ENCODE measurements at regions not wholly inside any gene's neighbourhood (a gene's known extent, or its start where the extent isn't known, plus 50 kb on each side); places are given as distances from the start of the nearest gene placed in this dataset.
"Not testable (repeated sequence)": the region's sequence is repeated elsewhere in the genome, so short reads cannot be mapped to it uniquely, and the experiment has no call there.

- Histone ChIP-seq H2AFZ (ENCODE audit: low read length) (no peak overlapping the region), H3K4me2 (ENCODE audit: low read depth, low read length) (peak overlapping the region; percentile 20; the same call in 1 of the 2 replicates), H3F3A (ENCODE audit: insufficient read depth, low read length) (no peaks in the 10 kb centered on the region), H3K27ac (ENCODE audit: low read length) (no peak overlapping the region), H3K79me2 (ENCODE audit: low read length) (no peaks in the 10 kb centered on the region), H3K4me3 (ENCODE audit: low read length) (no peak overlapping the region), H3K9me3 (replicated peaks; ENCODE audit: insufficient read depth, low read length) (no peaks in the 10 kb centered on the region), H3K27me3 (replicated peaks; ENCODE audit: insufficient read depth, low read length) (no peaks in the 10 kb centered on the region), H3K9me2 (replicated peaks; ENCODE audit: insufficient read depth, low read length) (no peaks in the 10 kb centered on the region), H4K20me1 (ENCODE audit: insufficient read depth, low read length) (no peaks in the 10 kb centered on the region), H3K9ac (ENCODE audit: low read length) (no peak overlapping the region), H3K36me3 (replicated peaks; ENCODE audit: insufficient read depth, low read length) (no peaks in the 10 kb centered on the region), H3K4me1 (ENCODE audit: low read length) (peaks cover 14% of the 10 kb centered on the region)
- DNase-seq: peak; percentile 41
- no peak for TF ChIP-seq EZH2 (optimal IDR thresholded peaks at IDR 0.05; ENCODE audit: low read depth, low read length)
- TF ChIP-seq CTCF (IDR thresholded peaks at IDR 0.05; ENCODE audit: low read length): no peak
- no peak for TF ChIP-seq EZH2phosphoT487 (IDR thresholded peaks at IDR 0.05; ENCODE audit: low read length)
These were observed 1075.6 kb upstream of the GJE1 start for GRCh38 chr6:141056945-141057625.

GRCh38 chr6:141050471-141050870, 1082.3 kb upstream of the GJE1 start:
- H3K4me2 ChIP-seq (ENCODE audit: low read depth, low read length): no peak overlapping the region
- H3K4me3 ChIP-seq (ENCODE audit: low read length): no peak overlapping the region
- no peaks in the 10 kb centered on the region for H4K20me1 ChIP-seq (ENCODE audit: insufficient read depth, low read length)
- no peaks in the 10 kb centered on the region for H3F3A ChIP-seq (ENCODE audit: insufficient read depth, low read length)
- no peak for DNase-seq
- H3K36me3 ChIP-seq (replicated peaks; ENCODE audit: insufficient read depth, low read length): no peaks in the 10 kb centered on the region
- no peaks in the 10 kb centered on the region for H3K79me2 ChIP-seq (ENCODE audit: low read length)
- H3K9ac ChIP-seq (ENCODE audit: low read length): no peak overlapping the region
- no peaks in the 10 kb centered on the region for H3K9me3 ChIP-seq (replicated peaks; ENCODE audit: insufficient read depth, low read length)
- H2AFZ ChIP-seq (ENCODE audit: low read length): no peak overlapping the region
- TF ChIP-seq EZH2 (optimal IDR thresholded peaks at IDR 0.05; ENCODE audit: low read depth, low read length) (no peak), EZH2phosphoT487 (IDR thresholded peaks at IDR 0.05; ENCODE audit: low read length) (no peak), CTCF (IDR thresholded peaks at IDR 0.05; ENCODE audit: low read length) (no peak)
- no peak overlapping the region for H3K27ac ChIP-seq (ENCODE audit: low read length)
- H3K9me2 ChIP-seq (replicated peaks; ENCODE audit: insufficient read depth, low read length): no peaks in the 10 kb centered on the region
- no peaks in the 10 kb centered on the region for H3K4me1 ChIP-seq (ENCODE audit: low read length)
- H3K27me3 ChIP-seq (replicated peaks; ENCODE audit: insufficient read depth, low read length): no peaks in the 10 kb centered on the region

- Histone ChIP-seq H3K36me3 (replicated peaks; ENCODE audit: insufficient read depth, low read length) (no peaks in the 10 kb centered on the region), H3K27ac (ENCODE audit: low read length) (no peak overlapping the region), H3K9me3 (replicated peaks; ENCODE audit: insufficient read depth, low read length) (no peaks in the 10 kb centered on the region), H3K9ac (ENCODE audit: low read length) (no peak overlapping the region), H3K4me1 (ENCODE audit: low read length) (no peaks in the 10 kb centered on the region), H3K9me2 (replicated peaks; ENCODE audit: insufficient read depth, low read length) (no peaks in the 10 kb centered on the region), H3F3A (ENCODE audit: insufficient read depth, low read length) (no peaks in the 10 kb centered on the region), H3K4me2 (ENCODE audit: low read depth, low read length) (no peak overlapping the region), H3K79me2 (ENCODE audit: low read length) (no peaks in the 10 kb centered on the region), H3K4me3 (ENCODE audit: low read length) (no peak overlapping the region), H4K20me1 (ENCODE audit: insufficient read depth, low read length) (no peaks in the 10 kb centered on the region), H3K27me3 (replicated peaks; ENCODE audit: insufficient read depth, low read length) (no peaks in the 10 kb centered on the region), H2AFZ (ENCODE audit: low read length) (no peak overlapping the region)
- TF ChIP-seq EZH2 (optimal IDR thresholded peaks at IDR 0.05; ENCODE audit: low read depth, low read length) (no peak), EZH2phosphoT487 (IDR thresholded peaks at IDR 0.05; ENCODE audit: low read length) (no peak), CTCF (IDR thresholded peaks at IDR 0.05; ENCODE audit: low read length) (no peak)
- DNase-seq: no peak
These were observed 1084.3 kb upstream of the GJE1 start for GRCh38 chr6:141048451-141048850.

DNA sequence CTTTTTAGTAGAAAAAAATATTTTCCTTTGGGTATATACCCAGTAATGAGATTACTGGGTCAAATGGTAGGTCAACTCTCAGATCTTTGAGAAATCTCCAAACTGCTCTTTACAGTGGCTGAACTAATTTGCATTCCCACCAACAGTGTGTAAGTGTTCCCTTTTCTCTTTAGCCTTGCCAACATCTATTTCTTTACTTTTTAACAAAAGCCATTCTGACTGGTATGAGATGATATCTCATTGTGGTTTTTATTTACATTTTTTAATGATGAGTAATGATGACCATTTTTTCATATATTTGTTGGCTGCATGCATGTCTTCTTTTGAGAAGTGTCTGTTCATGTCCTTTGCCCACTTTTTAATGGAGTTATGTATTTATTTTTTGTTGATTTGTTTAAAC, 1086.2 kb upstream of the GJE1 start:
- H3F3A ChIP-seq (ENCODE audit: insufficient read depth, low read length); H3K79me2 ChIP-seq (ENCODE audit: low read length); DNase-seq; H3K4me1 ChIP-seq (ENCODE audit: low read length); H3K9me3 ChIP-seq (replicated peaks; ENCODE audit: insufficient read depth, low read length); H3K4me2 ChIP-seq (ENCODE audit: low read depth, low read length); H3K27ac ChIP-seq (ENCODE audit: low read length); H3K27me3 ChIP-seq (replicated peaks; ENCODE audit: insufficient read depth, low read length); H3K36me3 ChIP-seq (replicated peaks; ENCODE audit: insufficient read depth, low read length); H2AFZ ChIP-seq (ENCODE audit: low read length); H4K20me1 ChIP-seq (ENCODE audit: insufficient read depth, low read length); H3K9ac ChIP-seq (ENCODE audit: low read length); H3K4me3 ChIP-seq (ENCODE audit: low read length); H3K9me2 ChIP-seq (replicated peaks; ENCODE audit: insufficient read depth, low read length): not testable (repeated sequence)
